ENCODE measurements at regions not wholly inside any gene's neighbourhood (a gene's known extent, or its start where the extent isn't known, plus 50 kb on each side); places are given as distances from the start of the nearest gene placed in this dataset.

- H3K27me3 ChIP-seq, result no peaks in the 10 kb centered on the region
- no peak overlapping the region for H3K4me3 ChIP-seq (ENCODE audit: low read depth, low read length)
- no peaks in the 10 kb centered on the region for H3K4me1 ChIP-seq
- DNase-seq, result no peak
- H3K36me3 ChIP-seq, result no peaks in the 10 kb centered on the region
- H3K9me3 ChIP-seq, result no peaks in the 10 kb centered on the region
- TF ChIP-seq CTCF (IDR thresholded peaks at IDR 0.05; ENCODE audit: low read depth, low read length), result no peak
Observed at GRCh38 chr1:29903548-29904166, 667.3 kb downstream of the PTPRU start.

GRCh38 chr1:29901624-29902325 lies 665.5 kb downstream of the PTPRU start:
- DNase-seq, result no peak
- no peak for TF ChIP-seq CTCF (IDR thresholded peaks at IDR 0.05; ENCODE audit: low read depth, low read length)
- H3K9me3 ChIP-seq, result no peaks in the 10 kb centered on the region
- H3K36me3 ChIP-seq, result no peaks in the 10 kb centered on the region
- H3K4me1 ChIP-seq, result no peaks in the 10 kb centered on the region
- no peaks in the 10 kb centered on the region for H3K27me3 ChIP-seq
- H3K4me3 ChIP-seq (ENCODE audit: low read depth, low read length), result no peak overlapping the region

GRCh38 chr1:29900712-29901111 lies 664.4 kb downstream of the PTPRU start:
- no peak for DNase-seq
- Histone ChIP-seq H3K36me3 (no peaks in the 10 kb centered on the region), H3K4me3 (ENCODE audit: low read depth, low read length) (no peak overlapping the region), H3K4me1 (no peaks in the 10 kb centered on the region), H3K27me3 (no peaks in the 10 kb centered on the region), H3K9me3 (no peaks in the 10 kb centered on the region)
- TF ChIP-seq CTCF (IDR thresholded peaks at IDR 0.05; ENCODE audit: low read depth, low read length), result no peak

GRCh38 chr1:29900104-29900679 lies 663.9 kb downstream of the PTPRU start:
- DNase-seq, result no peak
- Histone ChIP-seq H3K9me3 (no peaks in the 10 kb centered on the region), H3K4me3 (ENCODE audit: low read depth, low read length) (no peak overlapping the region), H3K36me3 (no peaks in the 10 kb centered on the region), H3K27me3 (no peaks in the 10 kb centered on the region), H3K4me1 (no peaks in the 10 kb centered on the region)
- no peak for TF ChIP-seq CTCF (IDR thresholded peaks at IDR 0.05; ENCODE audit: low read depth, low read length)

GRCh38 chr1:29896791-29897714 lies 660.7 kb downstream of the PTPRU start:
- Histone ChIP-seq H3K9me3 (no peaks in the 10 kb centered on the region), H3K27me3 (no peaks in the 10 kb centered on the region), H3K4me1 (no peaks in the 10 kb centered on the region), H3K36me3 (no peaks in the 10 kb centered on the region), H3K4me3 (ENCODE audit: low read depth, low read length) (no peak overlapping the region)
- DNase-seq, result no peak
- no peak for TF ChIP-seq CTCF (IDR thresholded peaks at IDR 0.05; ENCODE audit: low read depth, low read length)
